ENCODE measurements at regions not wholly inside any gene's neighbourhood (a gene's known extent, or its start where the extent isn't known, plus 50 kb on each side); places are given as distances from the start of the nearest gene placed in this dataset.

DNA sequence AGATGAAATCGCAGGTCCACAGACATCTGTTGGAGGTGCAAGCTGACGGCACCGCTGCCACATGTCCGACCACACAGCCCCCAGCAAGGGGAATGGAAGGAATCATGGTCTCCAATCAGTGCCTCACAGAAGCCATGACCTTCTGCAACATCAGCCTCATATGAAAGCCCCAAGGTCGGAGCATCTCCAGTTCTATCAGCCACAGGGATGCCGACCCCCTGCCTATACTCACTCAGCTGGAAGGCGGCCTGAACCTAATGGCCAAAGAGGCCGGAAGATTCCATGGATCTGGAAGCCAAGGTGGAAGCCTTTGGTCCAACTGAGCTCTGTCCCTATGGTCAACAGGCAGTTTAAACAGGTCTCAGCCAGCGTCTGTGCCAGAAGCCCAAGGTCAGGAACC lies 278.8 kb downstream of the TNS1 start:
- TF ChIP-seq SPI1 (IDR thresholded peaks at IDR 0.05; ENCODE audit: low read depth, low read length) = no peak
- no peak for TF ChIP-seq TAF1 (IDR thresholded peaks at IDR 0.05; ENCODE audit: low read depth, low read length)
- no peak for TF ChIP-seq POLR2A (IDR thresholded peaks at IDR 0.05; ENCODE audit: low read depth, low read length)
- TF ChIP-seq POLR2AphosphoS5 (IDR thresholded peaks at IDR 0.05; ENCODE audit: low read depth, low read length) = no peak
